Loucy (cell line): ENCODE measurements at regions not wholly inside any gene's neighbourhood (a gene's known extent, or its start where the extent isn't known, plus 50 kb on each side); places are given as distances from the start of the nearest gene placed in this dataset.
"Not testable (repeated sequence)": the region's sequence is repeated elsewhere in the genome, so short reads cannot be mapped to it uniquely, and the experiment has no call there.

Experiments used
- H2AFZ ChIP-seq: fragments of 200-600 bp; sonication (generic); 2 replicates; pipeline ENCODE4 v1.6.0; 2016; ENCODE audit warnings: antibody characterized with exemption, mild to moderate bottlenecking, low read length, moderate library complexity
- H3F3A ChIP-seq: fragments of 200-600 bp; 2 replicates; pipeline ENCODE4 v1.6.0; 2016; ENCODE audit warnings: antibody characterized with exemption, low read depth, mild to moderate bottlenecking
- H3K27me3 ChIP-seq: fragments of 200-600 bp; sonication (generic); 2 replicates; pipeline ENCODE4 v1.6.1; 2014; ENCODE audit warnings: low read length, mild to moderate bottlenecking; ENCODE audit not compliant: insufficient read depth, poor library complexity, severe bottlenecking
- H3K36me3 ChIP-seq: fragments of 200-600 bp; sonication (generic); 2 replicates; pipeline ENCODE4 v1.6.1; 2016; ENCODE audit warnings: low read length; ENCODE audit not compliant: insufficient read depth
- H3K4me1 ChIP-seq: fragments of 200-600 bp; sonication (generic); 2 replicates; pipeline ENCODE4 v1.5.1; 2014; ENCODE audit warnings: low read length, mild to moderate bottlenecking; ENCODE audit not compliant: insufficient read depth, poor library complexity, severe bottlenecking
- H3K4me2 ChIP-seq: fragments of 200-600 bp; sonication (generic); 2 replicates; pipeline ENCODE4 v1.6.0; 2014; ENCODE audit warnings: antibody characterized with exemption, low read length, low read depth, mild to moderate bottlenecking; ENCODE audit not compliant: poor library complexity, severe bottlenecking
- H3K4me3 ChIP-seq: fragments of 200-600 bp; sonication (generic); 2 replicates; pipeline ENCODE4 v1.5.1; 2014; ENCODE audit warnings: low read length, mild to moderate bottlenecking, mixed read lengths; ENCODE audit not compliant: poor library complexity, severe bottlenecking
- H3K79me2 ChIP-seq: fragments of 200-600 bp; sonication (generic); 2 replicates; pipeline ENCODE4 v1.6.1; 2014; ENCODE audit warnings: low read length; ENCODE audit not compliant: insufficient read depth
- H3K9ac ChIP-seq: fragments of 200-600 bp; sonication (generic); 2 replicates; pipeline ENCODE4 v1.6.0; 2014; ENCODE audit warnings: mild to moderate bottlenecking, low read depth, low read length, moderate library complexity; ENCODE audit not compliant: poor library complexity, severe bottlenecking
- H3K9me2 ChIP-seq: fragments of 200-600 bp; sonication (generic); replicated peaks from 2 replicates; pipeline ENCODE4 v1.6.1; 2016; ENCODE audit warnings: low read depth, low read length, mixed read lengths
- H3K9me3 ChIP-seq: fragments of 200-600 bp; sonication (generic); 2 replicates; pipeline ENCODE4 v1.6.1; 2014; ENCODE audit warnings: mild to moderate bottlenecking, antibody characterized with exemption, low read length, low read depth; ENCODE audit not compliant: insufficient read depth
- H4K20me1 ChIP-seq: fragments of 200-600 bp; sonication (generic); 2 replicates; pipeline ENCODE4 v1.6.0; 2014; ENCODE audit warnings: antibody characterized with exemption, low read length, mild to moderate bottlenecking; ENCODE audit not compliant: insufficient read depth, poor library complexity, severe bottlenecking

GRCh38 chr16:32187918-32188669 is 65.0 kb upstream of the TP53TG3D start:
- H3K36me3 ChIP-seq, H3K9me2 ChIP-seq, H2AFZ ChIP-seq, H3K4me2 ChIP-seq, H3K4me1 ChIP-seq, H3K27me3 ChIP-seq, H3K9me3 ChIP-seq, H4K20me1 ChIP-seq, H3F3A ChIP-seq, H3K4me3 ChIP-seq, H3K9ac ChIP-seq, H3K79me2 ChIP-seq: not testable (repeated sequence)

GRCh38 chr16:32202585-32202984 is 50.5 kb upstream of the TP53TG3D start:
- H4K20me1 ChIP-seq, H3F3A ChIP-seq, H2AFZ ChIP-seq, H3K9me2 ChIP-seq, H3K79me2 ChIP-seq, H3K4me3 ChIP-seq, H3K4me2 ChIP-seq, H3K27me3 ChIP-seq, H3K9me3 ChIP-seq, H3K36me3 ChIP-seq, H3K4me1 ChIP-seq, H3K9ac ChIP-seq: not testable (repeated sequence)
